ENCODE measurements at regions not wholly inside any gene's neighbourhood (a gene's known extent, or its start where the extent isn't known, plus 50 kb on each side); places are given as distances from the start of the nearest gene placed in this dataset.

GRCh38 chr2:123696799-123697410 is 328.2 kb upstream of the CNTNAP5 start:
- TF ChIP-seq CTCF (conservative IDR thresholded peaks at IDR 0.05) (no peak), EZH2 (IDR thresholded peaks at IDR 0.05; ENCODE audit: low read depth) (no peak)

Data from PC-9 (cell line).